Fibroblast of pulmonary artery (primary cell): ENCODE measurements at regions not wholly inside any gene's neighbourhood (a gene's known extent, or its start where the extent isn't known, plus 50 kb on each side); places are given as distances from the start of the nearest gene placed in this dataset.
"Not testable (repeated sequence)": the region's sequence is repeated elsewhere in the genome, so short reads cannot be mapped to it uniquely, and the experiment has no call there.

Source experiments
- DNase-seq: peaks from one replicate; pipeline ENCODE4 v3.0.0-alpha.2; 2010; ENCODE audit warnings: low read depth
- H3K4me3 ChIP-seq: replicated peaks from 2 replicates; pipeline ENCODE4 v1.5.1; 2011; ENCODE audit warnings: low read depth, mild to moderate bottlenecking, control low read depth, low read length, moderate library complexity
- TF ChIP-seq, protein P1 (sequence below): IDR thresholded peaks from 2 replicates; pipeline ENCODE4 v1.5.1; 2011; ENCODE audit warnings: mild to moderate bottlenecking, control low read depth, low read length, inconsistent platforms; ENCODE audit errors: missing control alignments

DNA sequence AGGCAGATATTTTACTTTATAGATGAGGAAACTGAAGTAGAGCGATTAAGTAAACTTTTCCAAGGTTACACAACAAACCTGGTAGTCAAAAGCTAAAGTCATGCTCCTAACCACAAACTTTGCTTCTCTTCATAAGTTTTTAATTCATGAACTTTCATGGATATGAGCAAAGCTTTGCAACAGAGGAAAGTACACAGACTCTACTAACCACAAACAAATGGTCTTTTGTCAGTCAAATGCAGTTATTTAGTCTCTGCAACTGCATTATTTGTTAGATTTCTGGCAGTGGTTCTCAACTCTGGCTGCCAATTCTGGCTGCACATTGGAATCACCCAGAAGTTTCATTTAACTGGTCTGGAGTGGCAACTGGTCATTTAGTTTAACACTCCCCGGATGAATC is 140.6 kb upstream of the TMEM168 start:
- peak; percentile 75 for DNase-seq
- TF ChIP-seq, protein P1, sequence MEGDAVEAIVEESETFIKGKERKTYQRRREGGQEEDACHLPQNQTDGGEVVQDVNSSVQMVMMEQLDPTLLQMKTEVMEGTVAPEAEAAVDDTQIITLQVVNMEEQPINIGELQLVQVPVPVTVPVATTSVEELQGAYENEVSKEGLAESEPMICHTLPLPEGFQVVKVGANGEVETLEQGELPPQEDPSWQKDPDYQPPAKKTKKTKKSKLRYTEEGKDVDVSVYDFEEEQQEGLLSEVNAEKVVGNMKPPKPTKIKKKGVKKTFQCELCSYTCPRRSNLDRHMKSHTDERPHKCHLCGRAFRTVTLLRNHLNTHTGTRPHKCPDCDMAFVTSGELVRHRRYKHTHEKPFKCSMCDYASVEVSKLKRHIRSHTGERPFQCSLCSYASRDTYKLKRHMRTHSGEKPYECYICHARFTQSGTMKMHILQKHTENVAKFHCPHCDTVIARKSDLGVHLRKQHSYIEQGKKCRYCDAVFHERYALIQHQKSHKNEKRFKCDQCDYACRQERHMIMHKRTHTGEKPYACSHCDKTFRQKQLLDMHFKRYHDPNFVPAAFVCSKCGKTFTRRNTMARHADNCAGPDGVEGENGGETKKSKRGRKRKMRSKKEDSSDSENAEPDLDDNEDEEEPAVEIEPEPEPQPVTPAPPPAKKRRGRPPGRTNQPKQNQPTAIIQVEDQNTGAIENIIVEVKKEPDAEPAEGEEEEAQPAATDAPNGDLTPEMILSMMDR = no peak
- no peak overlapping the region for H3K4me3 ChIP-seq

DNA sequence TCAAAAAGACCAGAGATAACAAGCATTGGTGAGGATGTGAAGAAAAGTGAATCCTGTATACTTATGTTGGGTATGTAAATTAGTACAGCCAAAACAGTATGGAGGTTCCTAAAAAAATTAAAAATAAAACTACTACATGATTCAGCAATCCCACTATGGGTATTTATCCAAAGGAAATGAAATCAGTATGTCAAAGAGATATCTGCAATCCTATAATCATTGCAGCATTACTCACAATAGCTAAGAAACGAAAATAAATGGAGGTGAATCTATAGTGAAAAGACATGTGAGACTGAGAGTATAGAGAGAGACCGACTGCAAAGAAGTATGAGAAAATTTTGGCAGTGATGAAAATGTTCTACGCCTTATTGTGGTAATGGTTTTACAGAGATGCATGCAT is 139.2 kb upstream of the TMEM168 start:
- H3K4me3 ChIP-seq = no peak overlapping the region
- peak; percentile 26 for DNase-seq
- TF ChIP-seq, protein P1 = no peak

DNA sequence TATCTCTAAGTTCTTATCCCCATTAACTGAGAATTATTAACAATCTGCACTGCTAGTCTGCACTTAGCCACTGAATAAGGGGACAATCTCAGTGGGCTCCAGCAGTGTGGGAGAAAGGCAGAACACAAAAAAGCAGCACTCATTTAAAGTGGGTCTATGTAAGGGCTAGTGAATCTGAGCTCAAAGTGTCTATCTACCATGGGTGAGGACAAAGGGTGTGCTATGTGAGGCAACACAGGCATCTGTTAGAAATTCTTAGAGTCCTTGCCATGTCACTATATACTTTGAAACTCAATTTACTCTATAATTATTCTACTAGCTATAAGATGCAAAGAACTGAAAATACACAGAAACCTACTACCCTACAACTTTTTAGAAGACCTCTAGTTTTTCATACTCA is 135.8 kb upstream of the TMEM168 start:
- no peak overlapping the region for H3K4me3 ChIP-seq
- DNase-seq = no peak
- TF ChIP-seq, protein P1 = no peak

GRCh38 chr7:112922546-112922945 is 132.4 kb upstream of the TMEM168 start:
- DNase-seq, H3K4me3 ChIP-seq: not testable (repeated sequence)

DNA sequence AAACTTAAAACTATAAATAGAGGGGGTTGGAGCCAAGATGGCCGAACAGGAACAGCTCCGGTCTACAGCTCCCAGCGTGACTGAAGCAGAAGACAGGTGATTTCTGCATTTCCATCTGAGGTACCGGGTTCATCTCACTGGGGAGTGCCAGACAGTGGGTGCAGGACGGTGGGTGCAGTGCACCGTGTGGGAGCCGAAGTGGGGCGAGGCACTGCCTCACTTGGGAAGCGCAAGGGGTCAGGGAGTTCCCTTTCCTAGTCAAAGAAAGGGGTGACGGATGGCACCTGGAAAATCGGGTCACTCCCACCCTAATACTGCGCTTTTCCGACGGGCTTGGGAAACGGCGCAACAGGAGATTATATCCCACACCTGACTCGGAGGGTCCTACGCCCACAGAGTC is 126.2 kb upstream of the TMEM168 start:
- not testable (repeated sequence) for H3K4me3 ChIP-seq, DNase-seq

- no peak overlapping the region for H3K4me3 ChIP-seq
- TF ChIP-seq, protein P1 = no peak
- no peak for DNase-seq
Observed at GRCh38 chr7:112908086-112908485, 117.9 kb upstream of the TMEM168 start.

DNA sequence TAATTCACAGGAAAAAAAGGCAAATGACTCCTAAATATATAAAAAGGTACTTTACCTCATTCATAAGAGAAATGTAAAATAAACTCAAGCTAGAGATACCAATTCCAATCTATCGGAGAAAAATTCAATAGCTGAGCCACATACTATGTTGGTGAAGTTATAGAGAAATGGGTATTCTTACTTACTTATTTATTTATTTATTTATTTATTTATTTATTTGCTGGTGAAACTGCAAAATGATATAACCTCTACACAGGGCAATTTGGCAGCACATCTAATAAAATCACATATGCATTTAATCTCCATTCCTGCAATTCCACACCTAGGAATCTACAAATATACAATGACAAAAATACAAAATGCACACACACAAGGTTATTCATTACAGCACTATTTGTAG is 117.5 kb upstream of the TMEM168 start:
- TF ChIP-seq, protein P1 = no peak
- H3K4me3 ChIP-seq = no peak overlapping the region
- no peak for DNase-seq

DNA sequence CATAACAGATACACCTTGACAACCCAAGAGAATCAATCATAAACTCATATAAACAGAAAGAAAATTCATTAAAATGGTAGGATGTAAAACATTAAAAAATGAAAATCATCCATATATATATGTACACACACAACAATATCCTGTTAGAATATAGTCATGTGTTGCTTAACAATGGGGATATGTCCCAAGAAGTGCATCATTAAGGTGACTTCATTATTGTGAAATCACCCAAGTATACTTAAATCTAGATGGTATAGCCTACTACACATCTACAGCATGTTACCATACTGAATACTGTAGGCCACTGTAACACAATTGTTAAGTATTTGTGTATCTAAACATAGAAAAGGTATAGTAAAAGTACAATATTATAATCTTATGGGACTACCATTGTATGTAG is 115.8 kb upstream of the TMEM168 start:
- TF ChIP-seq, protein P1 = no peak
- peak; percentile 24 for DNase-seq
- H3K4me3 ChIP-seq = no peak overlapping the region
